Kidney glomerular epithelial cell (primary cell): ENCODE measurements at regions not wholly inside any gene's neighbourhood (a gene's known extent, or its start where the extent isn't known, plus 50 kb on each side); places are given as distances from the start of the nearest gene placed in this dataset.
"Not testable (repeated sequence)": the region's sequence is repeated elsewhere in the genome, so short reads cannot be mapped to it uniquely, and the experiment has no call there.

Experiments
- DNase-seq: peaks from one replicate; lab custom pipeline; 2025; lab: John Stamatoyannopoulos, UW

- not testable (repeated sequence) for DNase-seq
Measured at GRCh38 chr7:26424319-26424718, 132.7 kb downstream of the SNX10 start.

- DNase-seq = no peak
Measured at GRCh38 chr7:26425655-26426054, 134.0 kb downstream of the SNX10 start.

GRCh38 chr7:26426096-26426495 is 134.4 kb downstream of the SNX10 start:
- no peak for DNase-seq

- DNase-seq = no peak
Measured at GRCh38 chr7:26428571-26428970, 136.9 kb downstream of the SNX10 start.

- DNase-seq = no peak
Measured at GRCh38 chr7:26429168-26429567, 137.5 kb downstream of the SNX10 start.

GRCh38 chr7:26434974-26435373 is 143.3 kb downstream of the SNX10 start:
- DNase-seq = no peak

GRCh38 chr7:26437003-26437532 is 145.4 kb downstream of the SNX10 start:
- no peak for DNase-seq

- DNase-seq = no peak
Measured at GRCh38 chr7:26438078-26438477, 146.4 kb downstream of the SNX10 start.

GRCh38 chr7:26439521-26440232 is 148.0 kb downstream of the SNX10 start:
- no peak for DNase-seq

- no peak for DNase-seq
Measured at GRCh38 chr7:26440233-26441001, 148.8 kb downstream of the SNX10 start.

GRCh38 chr7:26441002-26441521 is 149.4 kb downstream of the SNX10 start:
- DNase-seq = no peak

GRCh38 chr7:26441611-26442277 is 150.1 kb downstream of the SNX10 start:
- no peak for DNase-seq

GRCh38 chr7:26443006-26443405 is 151.3 kb downstream of the SNX10 start:
- no peak for DNase-seq

GRCh38 chr7:26443751-26444150 is 152.1 kb downstream of the SNX10 start:
- DNase-seq = no peak

GRCh38 chr7:26444555-26444954 is 152.9 kb downstream of the SNX10 start:
- no peak for DNase-seq

- DNase-seq = no peak
Measured at GRCh38 chr7:26447116-26447515, 155.5 kb downstream of the SNX10 start.

GRCh38 chr7:26449175-26450165 is 157.8 kb downstream of the SNX10 start:
- peak; percentile 93 for DNase-seq

GRCh38 chr7:26451997-26452396 is 160.3 kb downstream of the SNX10 start:
- no peak for DNase-seq

GRCh38 chr7:26454180-26454579 is 162.5 kb downstream of the SNX10 start:
- no peak for DNase-seq

GRCh38 chr7:26457696-26458327 is 166.2 kb downstream of the SNX10 start:
- DNase-seq = no peak
